ENCODE measurements at regions not wholly inside any gene's neighbourhood (a gene's known extent, or its start where the extent isn't known, plus 50 kb on each side); places are given as distances from the start of the nearest gene placed in this dataset.
"Not testable (repeated sequence)": the region's sequence is repeated elsewhere in the genome, so short reads cannot be mapped to it uniquely, and the experiment has no call there.

- TF ChIP-seq JUND (IDR thresholded peaks at IDR 0.05), result no peak
- no peak for TF ChIP-seq YY1 (IDR thresholded peaks at IDR 0.05)
- no peak for TF ChIP-seq GABPA (IDR thresholded peaks at IDR 0.05 in 1 of 2, conservative IDR thresholded peaks at IDR 0.05 in 1 of 2)
- TF ChIP-seq ZBTB33 (IDR thresholded peaks at IDR 0.05), result no peak
- TF ChIP-seq FOXA2 (IDR thresholded peaks at IDR 0.05), result no peak
- no peak for TF ChIP-seq SP1 (IDR thresholded peaks at IDR 0.05)
- TF ChIP-seq REST (IDR thresholded peaks at IDR 0.05), result no peak
- no peak for TF ChIP-seq EGR1 (IDR thresholded peaks at IDR 0.05; ENCODE audit: low read depth in 2 of 2)
- no peak for TF ChIP-seq NR2F2 (IDR thresholded peaks at IDR 0.05)
- TF ChIP-seq MAX (IDR thresholded peaks at IDR 0.05), result no peak
- TF ChIP-seq HNF4G (IDR thresholded peaks at IDR 0.05), result no peak
- no peak for TF ChIP-seq FOXA1 (IDR thresholded peaks at IDR 0.05)
- TF ChIP-seq RXRA (IDR thresholded peaks at IDR 0.05), result no peak
- TF ChIP-seq RAD21 (IDR thresholded peaks at IDR 0.05), result no peak
- no peak for TF ChIP-seq HNF4A (conservative IDR thresholded peaks at IDR 0.05)
- no peak for TF ChIP-seq ATF3 (IDR thresholded peaks at IDR 0.05)
- TF ChIP-seq TAF1 (conservative IDR thresholded peaks at IDR 0.05), result no peak
- no peak for TF ChIP-seq CTCF (IDR thresholded peaks at IDR 0.05; ENCODE audit: low read depth, low read length, missing input control)
- Histone ChIP-seq H3K9me3 (ENCODE audit: control insufficient read depth in 4 of 4, low read length in 3 of 4) (peaks cover 4 to 9% (median 6%) of the 10 kb centered on the region in 4 donors), H3K36me3 (ENCODE audit: control insufficient read depth in 4 of 4, insufficient read depth in 3 of 4, low read depth in 1 of 4, low read length in 3 of 4) (no peaks in the 10 kb centered on the region), H3K9ac (ENCODE audit: low read depth in 1 of 2, low read length in 2 of 2) (no peak overlapping the region), H3K4me1 (ENCODE audit: control insufficient read depth in 4 of 4, insufficient read depth in 4 of 4, low read length in 3 of 4) (no peaks in the 10 kb centered on the region), H3K4me3 (ENCODE audit: low read depth in 1 of 3, low read length in 3 of 3) (no peak overlapping the region), H3K27ac (ENCODE audit: low read depth in 1 of 2, low read length in 2 of 2) (no peak overlapping the region), H3K27me3 (ENCODE audit: control insufficient read depth in 4 of 4, insufficient read depth in 4 of 4, low read length in 3 of 4) (no peaks in the 10 kb centered on the region)
- 88% methylated on average over 3 of the region's 3 CpGs for WGBS
- DNase-seq (ENCODE audit: low spot score), result no peak
Measured at GRCh38 chr2:7759898-7760297, 842.7 kb downstream of the RNF144A start.

- not testable (repeated sequence) for H3K27ac ChIP-seq (ENCODE audit: low read depth in 1 of 2, low read length in 2 of 2); H3K4me1 ChIP-seq (ENCODE audit: control insufficient read depth in 4 of 4, insufficient read depth in 4 of 4, low read length in 3 of 4); H3K36me3 ChIP-seq (ENCODE audit: control insufficient read depth in 4 of 4, insufficient read depth in 3 of 4, low read depth in 1 of 4, low read length in 3 of 4); H3K27me3 ChIP-seq (ENCODE audit: control insufficient read depth in 4 of 4, insufficient read depth in 4 of 4, low read length in 3 of 4); H3K9ac ChIP-seq (ENCODE audit: low read depth in 1 of 2, low read length in 2 of 2); DNase-seq (ENCODE audit: low spot score); H3K9me3 ChIP-seq (ENCODE audit: control insufficient read depth in 4 of 4, low read length in 3 of 4)
- H3K4me3 ChIP-seq (ENCODE audit: low read depth in 1 of 3, low read length in 3 of 3), result peak overlapping the region in 1 of 3 donors; percentile 2
- 97% methylated on average over 3 of the region's 3 CpGs for WGBS
Measured at GRCh38 chr2:7763418-7763817, 846.2 kb downstream of the RNF144A start.
